WTC11 (cell line): ENCODE measurements at regions not wholly inside any gene's neighbourhood (a gene's known extent, or its start where the extent isn't known, plus 50 kb on each side); places are given as distances from the start of the nearest gene placed in this dataset.
A peak's percentile ranks its signal among the peaks of the same experiment; 100 is the strongest.

Source experiments
- CDX4 ChIP-seq: fragments of 250-450 bp; sonication (Bioruptor Pico); IDR thresholded peaks from 2 replicates; pipeline ENCODE4 v1.9.0; 2021; ENCODE audit warnings: moderate library complexity, mild to moderate bottlenecking, inconsistent platforms, borderline replicate concordance
- CREB1 ChIP-seq: sonication (generic); formaldehyde crosslinking; IDR thresholded peaks from 2 replicates; pipeline ENCODE4 v1.8.0; 2023; ENCODE audit warnings: mild to moderate bottlenecking, missing genetic modification reagents
- E2F1 ChIP-seq: sonication (generic); formaldehyde crosslinking; IDR thresholded peaks from 2 replicates; pipeline ENCODE4 v1.8.0; 2022; ENCODE audit warnings: mild to moderate bottlenecking, missing genetic modification reagents
- FOXP4 ChIP-seq: sonication (generic); formaldehyde crosslinking; IDR thresholded peaks from 2 replicates; pipeline ENCODE4 v1.8.0; 2022; ENCODE audit warnings: mild to moderate bottlenecking, missing genetic modification reagents
- GABPB1 ChIP-seq: sonication (generic); formaldehyde crosslinking; IDR thresholded peaks from 2 replicates; pipeline ENCODE4 v1.8.1; 2023; ENCODE audit warnings: mild to moderate bottlenecking, missing genetic modification reagents
- JAZF1 ChIP-seq: fragments of 250-450 bp; sonication (Bioruptor Pico); IDR thresholded peaks from 2 replicates; pipeline ENCODE4 v1.9.0; 2021; ENCODE audit warnings: moderate library complexity, mild to moderate bottlenecking, inconsistent platforms
- JUN ChIP-seq: sonication (generic); formaldehyde crosslinking; IDR thresholded peaks from 2 replicates; pipeline ENCODE4 v1.8.0; 2023; ENCODE audit warnings: mild to moderate bottlenecking, missing genetic modification reagents
- KAT7 ChIP-seq: sonication (generic); formaldehyde crosslinking; IDR thresholded peaks from 2 replicates; pipeline ENCODE4 v1.8.1; 2023; ENCODE audit warnings: missing genetic modification reagents, mild to moderate bottlenecking, borderline replicate concordance
- MYBL2 ChIP-seq: sonication (generic); formaldehyde crosslinking; IDR thresholded peaks from 2 replicates; pipeline ENCODE4 v1.8.1; 2023; ENCODE audit warnings: mild to moderate bottlenecking, moderate library complexity, missing genetic modification reagents
- NR1H2 ChIP-seq: sonication (generic); formaldehyde crosslinking; IDR thresholded peaks from 2 replicates; pipeline ENCODE4 v1.9.0; 2021; ENCODE audit warnings: mild to moderate bottlenecking, moderate library complexity, missing genetic modification reagents
- RELA ChIP-seq: sonication (generic); formaldehyde crosslinking; IDR thresholded peaks from 2 replicates; pipeline ENCODE4 v1.8.1; 2022; ENCODE audit warnings: missing genetic modification reagents, mild to moderate bottlenecking, borderline replicate concordance
- RORB ChIP-seq: fragments of 250-450 bp; sonication (Bioruptor Pico); IDR thresholded peaks from 2 replicates; pipeline ENCODE4 v1.9.0; 2021; ENCODE audit warnings: mild to moderate bottlenecking
- SMAD3 ChIP-seq: sonication (generic); formaldehyde crosslinking; IDR thresholded peaks from 2 replicates; pipeline ENCODE4 v1.8.0; 2022; ENCODE audit warnings: missing genetic modification reagents, mild to moderate bottlenecking, borderline replicate concordance
- SOX15 ChIP-seq: fragments of 250-450 bp; sonication (Bioruptor Pico); IDR thresholded peaks from 2 replicates; pipeline ENCODE4 v1.9.0; 2021; ENCODE audit warnings: mild to moderate bottlenecking
- TCF7 ChIP-seq: sonication (generic); formaldehyde crosslinking; IDR thresholded peaks from 2 replicates; pipeline ENCODE4 v1.8.0; 2022; ENCODE audit warnings: mild to moderate bottlenecking, low read depth, missing genetic modification reagents, moderate library complexity
- TEAD1 ChIP-seq: sonication (generic); formaldehyde crosslinking; IDR thresholded peaks from 2 replicates; pipeline ENCODE4 v1.8.0; 2022; ENCODE audit warnings: mild to moderate bottlenecking, missing genetic modification reagents
- TP53 ChIP-seq: sonication (generic); formaldehyde crosslinking; IDR thresholded peaks from 2 replicates; pipeline ENCODE4 v1.8.1; 2023; ENCODE audit warnings: mild to moderate bottlenecking, missing genetic modification reagents
- ZNF317 ChIP-seq: sonication (generic); formaldehyde crosslinking; IDR thresholded peaks from 2 replicates; pipeline ENCODE4 v1.8.1; 2023; ENCODE audit warnings: low read depth, mild to moderate bottlenecking, moderate library complexity, missing genetic modification reagents, borderline replicate concordance
- ZNF396 ChIP-seq: fragments of 250-450 bp; sonication (Bioruptor Pico); IDR thresholded peaks from 2 replicates; pipeline ENCODE4 v1.8.0; 2021; ENCODE audit warnings: mild to moderate bottlenecking, moderate library complexity, borderline replicate concordance
- ZNF423 ChIP-seq: fragments of 250-450 bp; sonication (Bioruptor Pico); IDR thresholded peaks from 2 replicates; pipeline ENCODE4 v2.1.2; 2022; ENCODE audit warnings: mild to moderate bottlenecking, moderate library complexity
- ZNF671 ChIP-seq: fragments of 250-450 bp; sonication (Bioruptor Pico); IDR thresholded peaks from 2 replicates; pipeline ENCODE4 v1.8.0; 2021; ENCODE audit warnings: mild to moderate bottlenecking
- TF ChIP-seq, protein P1 (sequence below): sonication (generic); formaldehyde crosslinking; IDR thresholded peaks from 2 replicates; pipeline ENCODE4 v1.8.1; 2023; ENCODE audit warnings: mild to moderate bottlenecking, missing genetic modification reagents, borderline replicate concordance
- TF ChIP-seq, protein P2 (sequence below): fragments of 250-450 bp; sonication (Bioruptor Pico); IDR thresholded peaks from 2 replicates; pipeline ENCODE4 v2.1.2; 2022; ENCODE audit warnings: mild to moderate bottlenecking, moderate library complexity
- TF ChIP-seq, protein P3 (sequence below): sonication (generic); formaldehyde crosslinking; IDR thresholded peaks from 2 replicates; pipeline ENCODE4 v1.8.0; 2022; ENCODE audit warnings: mild to moderate bottlenecking, missing genetic modification reagents
- TF ChIP-seq, protein P4 (sequence below): fragments of 250-450 bp; sonication (Bioruptor Pico); IDR thresholded peaks from 2 replicates; pipeline ENCODE4 v1.8.0; 2021; ENCODE audit warnings: mild to moderate bottlenecking
- TF ChIP-seq, protein P5 (sequence below): fragments of 250-450 bp; sonication (Bioruptor Pico); conservative IDR thresholded peaks from 2 replicates; pipeline ENCODE4 v1.9.0; 2021; ENCODE audit warnings: mild to moderate bottlenecking

DNA sequence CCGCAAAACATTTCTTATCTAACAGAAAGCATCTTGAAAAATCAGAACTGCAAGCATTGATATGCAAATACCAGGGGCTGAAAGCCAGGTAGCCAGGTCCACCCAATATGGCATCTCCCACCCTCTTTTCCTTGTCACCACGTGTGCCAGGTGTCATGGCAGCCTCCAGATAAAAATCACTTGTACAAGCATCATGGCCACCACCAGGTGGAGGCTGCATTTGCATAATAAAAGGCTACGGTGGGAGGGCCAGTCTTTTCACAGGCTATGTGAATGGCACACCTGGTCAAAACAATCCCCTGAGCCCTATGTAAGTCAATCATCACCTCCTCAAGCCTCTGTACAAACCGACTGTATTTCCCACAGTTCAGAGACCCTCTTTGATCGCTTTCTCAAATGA lies 1233.1 kb upstream of the ALCAM start (continued):
- no peak for TF ChIP-seq KAT7
- no peak for TF ChIP-seq FOXP4 (CRISPR knock-in tag)
- TF ChIP-seq, protein P1, sequence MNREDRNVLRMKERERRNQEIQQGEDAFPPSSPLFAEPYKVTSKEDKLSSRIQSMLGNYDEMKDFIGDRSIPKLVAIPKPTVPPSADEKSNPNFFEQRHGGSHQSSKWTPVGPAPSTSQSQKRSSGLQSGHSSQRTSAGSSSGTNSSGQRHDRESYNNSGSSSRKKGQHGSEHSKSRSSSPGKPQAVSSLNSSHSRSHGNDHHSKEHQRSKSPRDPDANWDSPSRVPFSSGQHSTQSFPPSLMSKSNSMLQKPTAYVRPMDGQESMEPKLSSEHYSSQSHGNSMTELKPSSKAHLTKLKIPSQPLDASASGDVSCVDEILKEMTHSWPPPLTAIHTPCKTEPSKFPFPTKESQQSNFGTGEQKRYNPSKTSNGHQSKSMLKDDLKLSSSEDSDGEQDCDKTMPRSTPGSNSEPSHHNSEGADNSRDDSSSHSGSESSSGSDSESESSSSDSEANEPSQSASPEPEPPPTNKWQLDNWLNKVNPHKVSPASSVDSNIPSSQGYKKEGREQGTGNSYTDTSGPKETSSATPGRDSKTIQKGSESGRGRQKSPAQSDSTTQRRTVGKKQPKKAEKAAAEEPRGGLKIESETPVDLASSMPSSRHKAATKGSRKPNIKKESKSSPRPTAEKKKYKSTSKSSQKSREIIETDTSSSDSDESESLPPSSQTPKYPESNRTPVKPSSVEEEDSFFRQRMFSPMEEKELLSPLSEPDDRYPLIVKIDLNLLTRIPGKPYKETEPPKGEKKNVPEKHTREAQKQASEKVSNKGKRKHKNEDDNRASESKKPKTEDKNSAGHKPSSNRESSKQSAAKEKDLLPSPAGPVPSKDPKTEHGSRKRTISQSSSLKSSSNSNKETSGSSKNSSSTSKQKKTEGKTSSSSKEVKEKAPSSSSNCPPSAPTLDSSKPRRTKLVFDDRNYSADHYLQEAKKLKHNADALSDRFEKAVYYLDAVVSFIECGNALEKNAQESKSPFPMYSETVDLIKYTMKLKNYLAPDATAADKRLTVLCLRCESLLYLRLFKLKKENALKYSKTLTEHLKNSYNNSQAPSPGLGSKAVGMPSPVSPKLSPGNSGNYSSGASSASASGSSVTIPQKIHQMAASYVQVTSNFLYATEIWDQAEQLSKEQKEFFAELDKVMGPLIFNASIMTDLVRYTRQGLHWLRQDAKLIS (CRISPR knock-in tag) = no peak
- TF ChIP-seq SMAD3 (CRISPR knock-in tag) = no peak
- TF ChIP-seq, protein P2, sequence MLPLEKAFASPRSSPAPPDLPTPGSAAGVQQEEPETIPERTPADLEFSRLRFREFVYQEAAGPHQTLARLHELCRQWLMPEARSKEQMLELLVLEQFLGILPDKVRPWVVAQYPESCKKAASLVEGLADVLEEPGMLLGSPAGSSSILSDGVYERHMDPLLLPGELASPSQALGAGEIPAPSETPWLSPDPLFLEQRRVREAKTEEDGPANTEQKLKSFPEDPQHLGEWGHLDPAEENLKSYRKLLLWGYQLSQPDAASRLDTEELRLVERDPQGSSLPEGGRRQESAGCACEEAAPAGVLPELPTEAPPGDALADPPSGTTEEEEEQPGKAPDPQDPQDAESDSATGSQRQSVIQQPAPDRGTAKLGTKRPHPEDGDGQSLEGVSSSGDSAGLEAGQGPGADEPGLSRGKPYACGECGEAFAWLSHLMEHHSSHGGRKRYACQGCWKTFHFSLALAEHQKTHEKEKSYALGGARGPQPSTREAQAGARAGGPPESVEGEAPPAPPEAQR (CRISPR knock-in tag) = peak; percentile 70; the same call in 1 of the 2 replicates
- TF ChIP-seq JAZF1 (CRISPR knock-in tag) = no peak
- no peak for TF ChIP-seq E2F1
- no peak for TF ChIP-seq TEAD1 (CRISPR knock-in tag)
- peak; percentile 20; the same call in 1 of the 2 replicates for TF ChIP-seq ZNF423 (CRISPR knock-in tag)
- TF ChIP-seq, protein P3, sequence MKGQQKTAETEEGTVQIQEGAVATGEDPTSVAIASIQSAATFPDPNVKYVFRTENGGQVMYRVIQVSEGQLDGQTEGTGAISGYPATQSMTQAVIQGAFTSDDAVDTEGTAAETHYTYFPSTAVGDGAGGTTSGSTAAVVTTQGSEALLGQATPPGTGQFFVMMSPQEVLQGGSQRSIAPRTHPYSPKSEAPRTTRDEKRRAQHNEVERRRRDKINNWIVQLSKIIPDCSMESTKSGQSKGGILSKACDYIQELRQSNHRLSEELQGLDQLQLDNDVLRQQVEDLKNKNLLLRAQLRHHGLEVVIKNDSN = 0 out of 2 replicates have a peak, but pooled peaks have one; percentile 16
- no peak for TF ChIP-seq CREB1 (CRISPR knock-in tag)
- TF ChIP-seq TP53 = no peak
- TF ChIP-seq, protein P4, sequence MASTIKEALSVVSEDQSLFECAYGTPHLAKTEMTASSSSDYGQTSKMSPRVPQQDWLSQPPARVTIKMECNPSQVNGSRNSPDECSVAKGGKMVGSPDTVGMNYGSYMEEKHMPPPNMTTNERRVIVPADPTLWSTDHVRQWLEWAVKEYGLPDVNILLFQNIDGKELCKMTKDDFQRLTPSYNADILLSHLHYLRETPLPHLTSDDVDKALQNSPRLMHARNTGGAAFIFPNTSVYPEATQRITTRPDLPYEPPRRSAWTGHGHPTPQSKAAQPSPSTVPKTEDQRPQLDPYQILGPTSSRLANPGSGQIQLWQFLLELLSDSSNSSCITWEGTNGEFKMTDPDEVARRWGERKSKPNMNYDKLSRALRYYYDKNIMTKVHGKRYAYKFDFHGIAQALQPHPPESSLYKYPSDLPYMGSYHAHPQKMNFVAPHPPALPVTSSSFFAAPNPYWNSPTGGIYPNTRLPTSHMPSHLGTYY (CRISPR knock-in tag) = no peak
- no peak for TF ChIP-seq TCF7 (CRISPR knock-in tag)
- TF ChIP-seq ZNF317 (CRISPR knock-in tag) = no peak
- TF ChIP-seq, protein P5, sequence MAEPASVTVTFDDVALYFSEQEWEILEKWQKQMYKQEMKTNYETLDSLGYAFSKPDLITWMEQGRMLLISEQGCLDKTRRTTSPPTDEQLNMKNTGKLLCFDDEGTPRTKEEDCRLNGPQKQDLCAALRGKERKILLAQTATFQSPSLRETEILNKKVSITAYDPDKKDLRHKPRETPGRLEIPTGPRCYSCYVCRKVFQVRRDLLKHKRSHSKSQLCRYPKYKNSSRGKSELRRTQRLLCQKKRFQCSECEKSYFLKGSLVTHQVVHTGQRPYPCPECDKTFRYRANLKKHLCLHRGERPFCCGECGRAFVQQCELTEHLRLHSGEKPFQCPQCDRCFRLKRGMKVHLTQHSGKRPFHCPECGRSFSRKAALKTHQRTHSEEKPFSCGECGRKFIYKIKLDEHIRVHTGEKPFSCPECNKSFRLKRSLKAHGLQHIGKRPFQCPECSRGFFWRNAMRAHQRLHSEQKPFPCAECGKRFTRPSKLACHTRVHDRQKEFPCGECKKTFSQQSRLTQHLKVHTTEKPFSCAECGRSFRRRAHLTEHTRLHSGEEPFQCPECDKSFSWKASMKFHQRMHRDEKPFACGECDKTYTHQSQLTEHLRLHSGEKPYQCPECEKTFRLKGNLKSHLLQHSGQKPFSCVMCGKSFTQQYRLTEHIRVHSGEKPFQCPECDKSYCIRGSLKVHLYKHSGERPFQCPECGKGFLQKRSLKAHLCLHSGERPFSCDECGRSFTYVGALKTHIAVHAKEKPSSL = no peak
- no peak for TF ChIP-seq RORB (CRISPR knock-in tag)
- no peak for TF ChIP-seq SOX15
- TF ChIP-seq ZNF396 (CRISPR knock-in tag) = peak; percentile 83; the same call in 1 of the 2 replicates
- no peak for TF ChIP-seq JUN (CRISPR knock-in tag)
- no peak for TF ChIP-seq MYBL2 (CRISPR knock-in tag)
- TF ChIP-seq NR1H2 = no peak
- TF ChIP-seq CDX4 = no peak
- TF ChIP-seq RELA (CRISPR knock-in tag) = no peak
- no peak for TF ChIP-seq GABPB1
- no peak for TF ChIP-seq ZNF671
